ENCODE measurements at regions not wholly inside any gene's neighbourhood (a gene's known extent, or its start where the extent isn't known, plus 50 kb on each side); places are given as distances from the start of the nearest gene placed in this dataset.

GRCh38 chr2:176931588-176932563, 280.7 kb upstream of the HNRNPA3 start:
- TF ChIP-seq CTCF (IDR thresholded peaks at IDR 0.05) (no peak), POLR2A (IDR thresholded peaks at IDR 0.05) (no peak)
